Panc1 (cell line): ENCODE measurements at regions not wholly inside any gene's neighbourhood (a gene's known extent, or its start where the extent isn't known, plus 50 kb on each side); places are given as distances from the start of the nearest gene placed in this dataset.

ENCODE experiments used
- CTCF ChIP-seq: fragments of 450-650 bp; IDR thresholded peaks from 2 replicates; pipeline ENCODE4 v1.5.1; 2017; ENCODE audit warnings: mild to moderate bottlenecking
- POLR2AphosphoS5 ChIP-seq: IDR thresholded peaks from 2 replicates; pipeline ENCODE4 v1.6.1; 2012; ENCODE audit warnings: mild to moderate bottlenecking, low read depth, low read length, moderate library complexity
- SIN3A ChIP-seq: IDR thresholded peaks from 2 replicates; pipeline ENCODE4 v1.6.1; 2012; ENCODE audit warnings: low read depth, mild to moderate bottlenecking, low read length, moderate library complexity, borderline replicate concordance; ENCODE audit not compliant: insufficient read depth
- TCF7L2 ChIP-seq: IDR thresholded peaks from 2 replicates; pipeline ENCODE4 v1.6.1; 2011; ENCODE audit warnings: mild to moderate bottlenecking, low read depth, low read length, inconsistent platforms

GRCh38 chr3:154981201-154981600 is 98.9 kb upstream of the MME start:
- TF ChIP-seq POLR2AphosphoS5 (no peak), CTCF (no peak), SIN3A (no peak), TCF7L2 (no peak)
